Activated naive CD4-positive, alpha-beta T cell treated with anti-CD3 and anti-CD28 coated beads, Interleukin-2, amount 10 ng/mL, durations not matched to agents 7 days and 5 days (primary cell): ENCODE measurements at regions not wholly inside any gene's neighbourhood (a gene's known extent, or its start where the extent isn't known, plus 50 kb on each side); places are given as distances from the start of the nearest gene placed in this dataset.
"Not testable (repeated sequence)": the region's sequence is repeated elsewhere in the genome, so short reads cannot be mapped to it uniquely, and the experiment has no call there.

ENCODE experiments used
- CTCF ChIA-PET: fragments of 350-600 bp; sonication (Branson Sonifier 250); formaldehyde crosslinking; loops from one replicate; lab custom pipeline; 2021; ENCODE audit warnings: antibody characterized with exemption; lab: Charles Lee
- DNase-seq: peaks from one replicate; pipeline ENCODE4 v3.0.0-alpha.2; 2020
- H3K27ac Mint-ChIP-seq: one replicate; pipeline ENCODE4 v1.8.0; 2021; ENCODE audit warnings: mild to moderate bottlenecking, moderate library complexity, mixed read lengths
- H3K27me3 Mint-ChIP-seq: one replicate; pipeline ENCODE4 v1.8.0; 2021; ENCODE audit warnings: mild to moderate bottlenecking, mixed read lengths
- H3K36me3 Mint-ChIP-seq: one replicate; pipeline ENCODE4 v1.8.0; 2021; ENCODE audit warnings: mixed read lengths
- H3K4me1 Mint-ChIP-seq: one replicate; pipeline ENCODE4 v1.8.0; 2021; ENCODE audit warnings: mixed read lengths
- H3K4me3 Mint-ChIP-seq: one replicate; pipeline ENCODE4 v1.8.0; 2021; ENCODE audit warnings: mild to moderate bottlenecking, moderate library complexity, mixed read lengths
- H3K9me3 Mint-ChIP-seq: one replicate; pipeline ENCODE4 v1.8.0; 2021; ENCODE audit warnings: mixed read lengths

DNA sequence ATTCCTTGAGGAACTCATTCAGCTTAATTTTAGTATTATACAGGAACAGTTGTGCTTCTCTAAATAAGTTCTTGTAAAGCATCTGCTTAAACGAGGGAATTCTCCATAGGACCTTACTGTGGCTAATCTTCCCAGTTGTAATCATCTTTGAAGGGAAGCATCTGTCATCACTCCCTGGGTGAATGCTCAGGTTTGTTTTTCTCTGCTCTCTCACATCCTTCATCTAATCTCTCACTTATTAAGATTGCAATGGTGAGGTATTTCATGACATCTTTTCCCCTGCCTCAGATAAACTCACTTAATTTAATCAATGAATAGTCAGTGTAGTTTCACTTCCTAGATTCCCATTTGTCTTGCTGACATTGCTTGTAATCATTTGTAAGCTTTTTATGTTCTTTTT is 121.8 kb upstream of the ADAMTS3 start:
- peaks cover 4% of the 10 kb centered on the region for H3K9me3 Mint-ChIP-seq
- no peaks in the 10 kb centered on the region for H3K36me3 Mint-ChIP-seq
- no peaks in the 10 kb centered on the region for H3K27me3 Mint-ChIP-seq
- no peak for DNase-seq
- CTCF ChIA-PET = no interaction called here
- no peak overlapping the region for H3K27ac Mint-ChIP-seq
- H3K4me3 Mint-ChIP-seq = no peak overlapping the region
- no peaks in the 10 kb centered on the region for H3K4me1 Mint-ChIP-seq

DNA sequence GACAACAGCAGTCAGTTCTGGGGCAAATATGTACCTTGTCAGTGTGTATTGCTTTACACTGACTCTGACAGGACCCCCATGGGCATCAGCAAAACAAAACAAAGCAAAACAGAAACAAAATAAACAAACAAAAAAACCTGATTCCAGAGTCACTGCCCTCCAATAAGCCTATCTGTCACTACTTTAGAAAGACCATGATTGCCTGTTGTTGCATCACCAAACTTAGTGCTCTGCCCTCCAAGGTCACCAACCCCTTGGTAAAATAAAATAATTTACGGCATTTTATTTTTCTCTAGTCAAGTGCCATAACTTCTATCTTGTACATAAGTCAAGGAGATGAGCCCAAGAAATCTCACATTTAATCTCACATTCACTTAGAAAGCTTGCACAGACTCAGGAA is 120.9 kb upstream of the ADAMTS3 start:
- H3K4me3 Mint-ChIP-seq = no peak overlapping the region
- DNase-seq = no peak
- no peaks in the 10 kb centered on the region for H3K4me1 Mint-ChIP-seq
- H3K27me3 Mint-ChIP-seq = no peaks in the 10 kb centered on the region
- no peak overlapping the region for H3K27ac Mint-ChIP-seq
- CTCF ChIA-PET = no interaction called here
- peaks cover 4% of the 10 kb centered on the region for H3K9me3 Mint-ChIP-seq
- H3K36me3 Mint-ChIP-seq = no peaks in the 10 kb centered on the region

DNA sequence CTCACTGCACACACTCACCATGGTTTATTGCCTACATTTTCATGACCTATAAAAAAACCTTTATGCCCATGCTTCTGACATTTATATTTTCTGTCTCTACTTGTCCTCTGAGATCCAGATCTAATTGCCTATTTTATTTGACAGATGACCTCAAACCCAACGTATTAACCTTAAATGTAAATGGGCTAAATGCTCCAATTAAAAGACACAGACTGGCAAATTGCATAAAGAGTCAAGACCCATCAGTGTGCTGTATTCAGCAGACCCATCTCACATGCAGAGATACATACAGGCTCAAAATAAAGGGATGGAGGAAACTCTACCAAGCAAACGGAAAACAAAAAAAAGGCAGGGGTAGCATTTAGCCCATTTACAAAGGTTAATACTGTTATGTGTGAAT is 117.4 kb upstream of the ADAMTS3 start:
- H3K4me1 Mint-ChIP-seq, H3K9me3 Mint-ChIP-seq, CTCF ChIA-PET, H3K27me3 Mint-ChIP-seq, H3K27ac Mint-ChIP-seq, DNase-seq, H3K36me3 Mint-ChIP-seq, H3K4me3 Mint-ChIP-seq: not testable (repeated sequence)

DNA sequence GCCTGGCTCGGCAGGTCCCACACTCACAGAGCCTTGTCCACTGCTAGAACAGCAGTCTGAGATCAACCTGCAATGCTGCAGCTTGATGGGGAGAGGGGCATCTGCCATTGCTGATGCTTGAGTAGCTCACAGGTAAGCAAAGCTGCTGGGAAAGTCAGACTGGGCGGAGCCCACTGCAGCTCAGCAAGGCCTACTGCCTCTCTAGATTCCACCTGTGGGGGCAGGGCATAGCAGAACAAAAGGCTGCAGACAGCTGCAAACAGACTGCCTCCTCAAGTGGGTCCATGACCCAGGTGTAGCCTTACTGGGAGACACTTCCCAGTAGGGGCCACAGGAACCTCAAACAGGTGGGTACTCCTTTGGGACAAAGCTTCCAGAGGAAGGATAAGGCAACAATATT is 110.6 kb upstream of the ADAMTS3 start:
- CTCF ChIA-PET = no interaction called here
- H3K36me3 Mint-ChIP-seq = no peaks in the 10 kb centered on the region
- no peak overlapping the region for H3K27ac Mint-ChIP-seq
- no peak overlapping the region for H3K4me3 Mint-ChIP-seq
- no peak for DNase-seq
- H3K4me1 Mint-ChIP-seq = no peaks in the 10 kb centered on the region
- peaks cover 3% of the 10 kb centered on the region for H3K9me3 Mint-ChIP-seq
- H3K27me3 Mint-ChIP-seq = no peaks in the 10 kb centered on the region

DNA sequence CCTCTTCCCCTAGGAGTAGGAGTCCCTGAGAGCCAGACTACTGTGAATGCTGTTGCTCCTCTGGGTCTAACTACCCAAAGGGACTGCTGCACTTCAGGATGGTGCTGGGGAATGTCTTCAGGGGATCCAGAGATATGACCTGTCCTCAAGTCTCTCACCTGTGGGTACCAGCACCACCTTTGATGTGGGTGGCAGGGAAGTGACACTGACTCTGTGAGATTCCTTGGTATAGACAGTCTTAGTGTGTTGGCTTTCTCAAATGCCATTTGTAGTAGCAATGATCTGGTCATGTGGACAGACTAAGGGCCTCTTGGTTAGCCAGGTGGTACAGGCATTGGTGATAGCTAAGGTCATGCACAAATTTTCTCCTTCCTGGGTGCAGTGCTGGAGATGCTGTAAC is 108.9 kb upstream of the ADAMTS3 start:
- Mint-ChIP-seq H3K4me1 (no peaks in the 10 kb centered on the region), H3K4me3 (no peak overlapping the region)
- CTCF ChIA-PET = no interaction called here

DNA sequence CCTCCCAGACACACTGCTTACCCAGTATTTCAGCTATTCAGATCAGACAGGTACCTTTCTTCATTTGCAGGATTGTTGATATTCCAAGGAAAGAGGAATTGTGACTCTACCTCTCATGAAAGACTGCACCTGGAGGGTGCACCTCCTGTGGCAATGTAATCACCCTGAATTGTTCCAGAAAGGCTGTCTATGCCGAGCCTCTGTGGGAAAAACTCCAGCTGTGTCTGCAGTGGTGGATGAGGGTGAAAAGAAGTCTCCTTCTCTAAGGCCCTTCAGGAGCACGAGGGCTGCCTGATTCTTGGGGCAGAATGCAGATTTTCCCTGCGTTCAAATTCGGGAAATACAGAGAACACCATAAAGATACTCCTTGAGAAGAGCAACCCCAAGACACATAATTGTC is 108.2 kb upstream of the ADAMTS3 start:
- DNase-seq = no peak
- Mint-ChIP-seq H3K9me3 (no peaks in the 10 kb centered on the region), H3K4me1 (no peaks in the 10 kb centered on the region), H3K27me3 (no peaks in the 10 kb centered on the region), H3K4me3 (no peak overlapping the region), H3K36me3 (no peaks in the 10 kb centered on the region), H3K27ac (no peak overlapping the region)
- CTCF ChIA-PET = no interaction called here

More for the DNA sequence above, 108.9 kb upstream of the ADAMTS3 start:
- H3K36me3 Mint-ChIP-seq = no peaks in the 10 kb centered on the region
- H3K27me3 Mint-ChIP-seq = no peaks in the 10 kb centered on the region
- H3K9me3 Mint-ChIP-seq = no peaks in the 10 kb centered on the region
- no peak overlapping the region for H3K27ac Mint-ChIP-seq
- DNase-seq = no peak

DNA sequence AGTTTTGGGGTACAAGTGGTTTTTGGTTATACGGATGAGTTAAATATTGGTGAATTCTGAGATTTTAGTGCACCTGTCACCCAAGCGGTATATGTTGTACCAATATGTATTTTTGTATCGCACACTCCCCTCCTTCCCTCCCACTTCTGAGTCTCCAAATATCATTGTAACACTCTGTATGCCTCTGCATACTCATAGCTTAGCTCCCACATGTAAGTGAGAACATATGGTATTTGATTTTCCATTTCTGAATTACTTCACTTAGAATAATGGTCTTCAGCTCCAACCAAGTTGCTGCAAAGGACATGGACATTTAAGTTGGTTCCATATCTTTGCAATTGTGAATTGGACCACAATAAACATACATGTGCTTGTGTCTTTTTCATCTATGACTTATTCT is 103.0 kb upstream of the ADAMTS3 start:
- Mint-ChIP-seq H3K9me3 (no peaks in the 10 kb centered on the region), H3K4me3 (no peak overlapping the region), H3K27ac (no peak overlapping the region), H3K4me1 (no peaks in the 10 kb centered on the region), H3K36me3 (no peaks in the 10 kb centered on the region), H3K27me3 (no peaks in the 10 kb centered on the region)
- DNase-seq = no peak
- CTCF ChIA-PET = no interaction called here

DNA sequence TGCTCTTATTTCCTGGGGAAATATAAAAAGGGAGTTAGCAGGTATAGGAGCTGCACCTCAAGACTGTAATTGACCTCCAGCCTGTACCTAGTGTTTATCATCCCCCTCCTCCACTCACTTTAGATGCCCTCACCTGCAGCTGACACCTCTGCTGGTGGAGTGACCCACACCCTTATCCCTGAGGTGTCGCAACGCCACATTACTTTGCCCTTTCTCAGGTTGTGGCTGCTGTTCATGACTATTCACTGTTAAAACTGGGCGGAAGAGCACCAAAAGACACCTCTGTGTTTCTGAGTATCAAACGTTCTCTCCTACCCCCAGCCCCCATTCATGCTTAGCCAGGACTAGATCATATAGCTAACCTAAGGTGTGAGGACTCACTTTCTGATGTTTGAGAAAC is 101.5 kb upstream of the ADAMTS3 start:
- no peaks in the 10 kb centered on the region for H3K4me1 Mint-ChIP-seq
- CTCF ChIA-PET = no interaction called here
- no peak overlapping the region for H3K4me3 Mint-ChIP-seq
- H3K9me3 Mint-ChIP-seq = no peaks in the 10 kb centered on the region
- H3K27ac Mint-ChIP-seq = no peak overlapping the region
- H3K36me3 Mint-ChIP-seq = no peaks in the 10 kb centered on the region
- no peaks in the 10 kb centered on the region for H3K27me3 Mint-ChIP-seq
- no peak for DNase-seq

DNA sequence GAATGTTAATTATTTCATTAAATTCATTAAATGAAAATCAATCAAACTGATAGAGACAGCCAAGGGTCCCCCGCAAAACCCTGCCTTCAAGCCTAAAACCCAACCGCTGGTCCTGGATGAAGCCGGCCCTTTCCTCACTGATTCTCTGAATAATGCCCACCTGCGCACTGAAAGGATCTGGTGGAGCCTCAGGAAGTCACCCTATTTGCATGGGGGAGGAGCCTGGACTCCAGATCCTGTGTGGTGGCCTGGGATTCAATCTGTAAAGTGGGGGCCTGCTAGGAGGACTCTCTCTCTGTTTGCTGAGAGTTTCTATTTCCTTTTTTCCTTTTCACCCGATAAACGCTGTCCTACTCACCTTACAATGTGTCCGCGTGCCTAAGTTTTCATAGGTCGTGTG is 97.9 kb upstream of the ADAMTS3 start:
- H3K36me3 Mint-ChIP-seq = no peaks in the 10 kb centered on the region
- no peak for DNase-seq
- CTCF ChIA-PET = no interaction called here
- no peak overlapping the region for H3K4me3 Mint-ChIP-seq
- H3K4me1 Mint-ChIP-seq = no peaks in the 10 kb centered on the region
- no peaks in the 10 kb centered on the region for H3K27me3 Mint-ChIP-seq
- no peaks in the 10 kb centered on the region for H3K9me3 Mint-ChIP-seq
- no peak overlapping the region for H3K27ac Mint-ChIP-seq

DNA sequence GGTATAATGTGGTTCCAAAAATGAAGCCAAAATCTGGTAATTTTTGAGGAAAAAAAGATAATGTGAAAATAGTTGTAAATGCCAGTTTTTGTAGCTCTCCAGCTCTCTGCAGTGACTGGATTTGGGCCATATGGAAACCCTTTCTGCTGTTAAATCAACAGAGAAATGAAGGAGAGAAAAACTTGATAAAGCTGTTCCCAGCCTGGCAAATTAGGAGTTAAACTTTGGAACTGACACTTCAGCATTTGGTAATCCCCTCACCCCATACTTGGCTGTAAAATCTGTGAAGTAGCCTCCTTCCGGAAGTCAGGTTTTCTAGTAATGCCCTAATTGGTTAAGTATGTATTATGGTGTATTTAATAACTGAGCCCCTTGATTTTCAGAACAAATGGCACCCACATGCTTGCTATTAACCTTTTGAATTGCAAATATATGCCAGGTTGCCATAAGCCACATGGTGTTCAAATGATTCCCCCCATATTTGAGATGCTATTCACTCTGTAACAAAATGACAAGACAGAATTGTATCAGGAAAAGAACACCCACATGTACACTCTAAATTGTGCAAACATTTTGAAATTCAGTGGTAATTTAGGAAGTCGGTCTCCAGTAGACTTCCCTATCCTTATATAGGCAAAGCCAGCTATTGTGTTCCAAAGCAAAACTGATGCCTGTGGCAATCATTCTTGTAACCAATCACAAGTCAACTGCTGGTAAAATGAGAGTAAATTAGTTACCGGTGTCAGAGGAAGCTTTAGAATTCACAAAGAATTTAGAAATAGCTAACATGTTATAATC is 96.3 kb upstream of the ADAMTS3 start:
- no peaks in the 10 kb centered on the region for H3K27me3 Mint-ChIP-seq
- DNase-seq = no peak
- no peak overlapping the region for H3K4me3 Mint-ChIP-seq
- CTCF ChIA-PET = no interaction called here
- H3K36me3 Mint-ChIP-seq = no peaks in the 10 kb centered on the region
- no peaks in the 10 kb centered on the region for H3K4me1 Mint-ChIP-seq
- no peaks in the 10 kb centered on the region for H3K9me3 Mint-ChIP-seq
- no peak overlapping the region for H3K27ac Mint-ChIP-seq

DNA sequence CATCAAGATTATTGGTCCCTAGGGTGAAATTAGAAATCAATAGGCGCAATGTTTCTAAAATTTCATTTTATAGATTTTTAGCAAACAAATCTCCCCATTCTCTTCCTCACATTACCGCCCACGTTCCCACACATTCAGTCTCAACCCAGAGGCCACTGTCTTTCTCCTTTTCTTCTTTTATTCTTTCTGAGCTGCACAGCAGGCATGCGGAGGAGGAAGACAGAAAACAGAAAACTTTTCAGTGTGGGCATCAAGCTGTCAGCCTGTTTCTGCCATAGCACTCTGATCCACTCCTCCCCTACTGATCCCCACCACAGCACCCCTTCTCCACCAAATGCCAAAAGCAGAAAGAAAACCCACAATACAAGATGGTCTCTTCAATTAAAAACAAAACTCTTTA is 94.8 kb upstream of the ADAMTS3 start:
- H3K9me3 Mint-ChIP-seq = no peaks in the 10 kb centered on the region
- CTCF ChIA-PET = no interaction called here
- no peak overlapping the region for H3K27ac Mint-ChIP-seq
- no peaks in the 10 kb centered on the region for H3K4me1 Mint-ChIP-seq
- H3K27me3 Mint-ChIP-seq = no peaks in the 10 kb centered on the region
- no peak overlapping the region for H3K4me3 Mint-ChIP-seq
- no peaks in the 10 kb centered on the region for H3K36me3 Mint-ChIP-seq
- DNase-seq = no peak

DNA sequence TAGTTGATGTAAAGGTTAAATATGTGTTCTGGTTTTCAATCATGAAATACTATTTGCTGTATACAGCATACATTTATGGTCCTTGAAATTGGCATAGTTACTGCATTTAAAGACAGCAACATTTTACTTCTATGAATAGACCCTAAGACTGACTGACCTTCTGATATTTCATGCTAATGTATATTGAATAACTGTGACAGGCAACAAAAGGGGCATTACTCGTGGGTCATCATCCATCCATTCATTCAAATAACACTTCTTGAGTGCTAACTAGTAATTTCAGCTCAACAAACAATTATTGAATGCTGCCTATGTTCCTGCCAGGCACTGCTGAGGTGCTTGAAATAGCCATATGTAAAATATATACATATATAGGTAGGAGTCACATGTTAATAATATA is 92.8 kb upstream of the ADAMTS3 start:
- Mint-ChIP-seq H3K27ac (no peak overlapping the region), H3K36me3 (no peaks in the 10 kb centered on the region)
- DNase-seq = no peak

DNA sequence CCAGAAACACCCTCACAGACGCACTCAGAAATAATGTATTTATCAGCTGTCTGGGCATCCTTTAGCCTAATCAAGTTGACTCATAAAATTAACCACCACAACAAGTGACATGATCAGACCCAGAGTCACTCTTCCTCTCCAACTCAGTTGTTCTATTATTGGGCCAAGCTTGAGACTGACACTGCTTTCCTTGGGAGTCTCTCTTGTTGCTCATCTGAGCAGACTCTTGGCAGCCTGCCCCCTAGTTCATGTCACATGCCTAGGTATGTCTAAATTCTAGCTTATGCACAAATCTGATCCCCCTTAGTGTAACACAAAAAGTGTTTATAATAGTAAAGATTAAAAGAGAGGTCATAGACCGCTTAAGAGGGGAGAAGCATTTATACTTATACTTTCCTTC is 72.6 kb upstream of the ADAMTS3 start:
- Mint-ChIP-seq H3K27ac (no peak overlapping the region), H3K27me3 (no peaks in the 10 kb centered on the region), H3K4me3 (no peak overlapping the region), H3K9me3 (peaks cover 5% of the 10 kb centered on the region), H3K36me3 (no peaks in the 10 kb centered on the region), H3K4me1 (no peaks in the 10 kb centered on the region)
- CTCF ChIA-PET = no interaction called here
- DNase-seq = no peak

More for the DNA sequence above, 92.8 kb upstream of the ADAMTS3 start:
- H3K9me3 Mint-ChIP-seq = no peaks in the 10 kb centered on the region
- H3K4me3 Mint-ChIP-seq = no peak overlapping the region
- CTCF ChIA-PET = no interaction called here
- H3K4me1 Mint-ChIP-seq = no peaks in the 10 kb centered on the region
- H3K27me3 Mint-ChIP-seq = no peaks in the 10 kb centered on the region

DNA sequence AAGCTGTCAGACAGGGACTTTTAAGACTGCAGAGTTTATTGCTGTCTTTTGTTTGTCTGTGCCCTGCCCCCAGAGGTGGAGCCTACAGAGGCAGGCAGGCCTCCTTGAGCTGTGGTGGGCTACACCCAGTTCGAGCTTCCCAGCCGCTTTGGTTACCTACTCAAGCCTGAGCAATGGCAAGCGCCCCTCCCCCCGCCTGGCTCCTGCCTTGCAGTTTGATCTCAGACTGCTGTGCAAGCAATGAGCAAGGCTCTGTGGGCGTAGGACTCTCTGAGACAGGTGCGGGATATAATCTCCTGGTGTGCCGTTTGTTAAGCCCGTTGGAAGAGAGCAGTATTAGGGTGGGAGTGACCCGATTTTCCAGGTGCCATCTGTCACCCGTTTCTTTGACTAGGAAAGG is 67.8 kb upstream of the ADAMTS3 start:
- H3K27ac Mint-ChIP-seq, H3K9me3 Mint-ChIP-seq, H3K36me3 Mint-ChIP-seq, H3K4me1 Mint-ChIP-seq, H3K27me3 Mint-ChIP-seq, CTCF ChIA-PET, H3K4me3 Mint-ChIP-seq, DNase-seq: not testable (repeated sequence)

DNA sequence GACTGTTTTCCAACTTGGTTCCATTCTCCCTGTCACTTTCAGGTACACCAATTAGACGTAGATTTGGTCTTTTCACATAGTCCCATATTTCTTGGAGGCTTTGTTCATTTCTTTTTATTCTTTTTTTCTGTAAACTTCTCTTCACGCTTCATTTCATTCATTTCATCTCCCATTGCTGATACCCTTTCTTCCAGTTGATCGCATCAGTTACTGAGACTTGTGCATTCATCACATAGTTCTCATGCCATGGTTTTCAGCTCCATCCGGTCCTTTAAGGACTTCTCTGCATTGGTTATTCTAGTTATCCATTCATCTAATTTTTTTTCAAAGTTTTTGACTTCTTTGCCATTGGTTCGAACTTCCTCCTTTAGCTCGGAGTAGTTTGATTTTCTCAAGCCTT is 66.9 kb upstream of the ADAMTS3 start:
- DNase-seq, H3K27ac Mint-ChIP-seq, H3K27me3 Mint-ChIP-seq, H3K36me3 Mint-ChIP-seq, H3K4me1 Mint-ChIP-seq, H3K4me3 Mint-ChIP-seq, CTCF ChIA-PET, H3K9me3 Mint-ChIP-seq: not testable (repeated sequence)

DNA sequence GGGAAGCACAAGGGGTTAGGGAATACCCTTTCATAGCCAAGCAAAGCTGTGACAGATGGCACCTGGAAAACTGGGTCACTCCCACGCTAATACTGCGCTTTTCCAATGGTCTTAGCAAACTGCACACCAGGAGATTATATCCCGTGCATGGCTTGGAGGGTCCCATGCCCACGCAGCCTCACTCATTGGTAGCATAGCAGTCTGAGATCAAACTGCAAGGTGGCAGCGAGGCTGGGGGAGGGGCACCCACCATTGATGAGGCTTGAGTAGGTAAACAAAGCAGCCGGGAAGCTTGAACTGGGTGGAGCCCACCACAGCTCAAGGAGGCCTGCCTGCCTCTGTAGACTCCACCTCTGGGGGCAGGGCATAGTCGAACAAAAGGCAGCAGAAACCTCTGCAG is 63.2 kb upstream of the ADAMTS3 start:
- not testable (repeated sequence) for H3K9me3 Mint-ChIP-seq, H3K27me3 Mint-ChIP-seq, H3K27ac Mint-ChIP-seq

More for the DNA sequence above, 63.2 kb upstream of the ADAMTS3 start:
- H3K36me3 Mint-ChIP-seq, H3K4me3 Mint-ChIP-seq, CTCF ChIA-PET, DNase-seq, H3K4me1 Mint-ChIP-seq: not testable (repeated sequence)
